GM13976 (cell line): ENCODE measurements at regions not wholly inside any gene's neighbourhood (a gene's known extent, or its start where the extent isn't known, plus 50 kb on each side); places are given as distances from the start of the nearest gene placed in this dataset.
"Not testable (repeated sequence)": the region's sequence is repeated elsewhere in the genome, so short reads cannot be mapped to it uniquely, and the experiment has no call there.

Experiments used
- DNase-seq: peaks from one replicate; pipeline ENCODE4 v3.0.0; 2012; ENCODE audit warnings: low spot score
- CTCF ChIP-seq: IDR thresholded peaks from 2 replicates; pipeline ENCODE4 v1.5.1; 2012; ENCODE audit warnings: borderline replicate concordance, mild to moderate bottlenecking; ENCODE audit not compliant: insufficient read depth; ENCODE audit errors: extremely low read depth, missing control alignments, control extremely low read depth
- in situ Hi-C: fragments of 300-500 bp; cut with MboI; formaldehyde crosslinking; loops from one replicate; pipeline ENCODE4 v1.12.0; 2022; ENCODE audit warnings: low sequenced_read_pairs, mixed read lengths, inconsistent platforms; ENCODE audit not compliant: unreplicated experiment

GRCh38 chr4:28259951-28260350 lies 1399.3 kb downstream of the STIM2 start:
- no peak for DNase-seq
- in situ Hi-C loops, result no loop called here
- no peak for TF ChIP-seq CTCF

- TF ChIP-seq CTCF, result no peak
- in situ Hi-C loops, result no loop called here
- DNase-seq, result no peak
These were observed 1406.5 kb downstream of the STIM2 start for GRCh38 chr4:28267166-28267565.

- no peak for DNase-seq
- no peak for TF ChIP-seq CTCF
- in situ Hi-C loops, result no loop called here
These were observed 1408.8 kb downstream of the STIM2 start for GRCh38 chr4:28269426-28269825.

GRCh38 chr4:28277931-28278330 lies 1417.3 kb downstream of the STIM2 start:
- in situ Hi-C loops, result no loop called here
- no peak for DNase-seq
- no peak for TF ChIP-seq CTCF

- no peak for TF ChIP-seq CTCF
- DNase-seq, result no peak
- in situ Hi-C loops, result no loop called here
These were observed 1418.0 kb downstream of the STIM2 start for GRCh38 chr4:28278676-28279075.

GRCh38 chr4:28279249-28279648 lies 1418.6 kb downstream of the STIM2 start:
- in situ Hi-C loops, result no loop called here
- DNase-seq, result no peak
- TF ChIP-seq CTCF, result no peak

GRCh38 chr4:28286266-28286665 lies 1425.6 kb downstream of the STIM2 start:
- in situ Hi-C loops, DNase-seq: not testable (repeated sequence)
